Body of pancreas (tissue), 4 donors: ENCODE measurements at regions not wholly inside any gene's neighbourhood (a gene's known extent, or its start where the extent isn't known, plus 50 kb on each side); places are given as distances from the start of the nearest gene placed in this dataset.

ENCODE experiments used
- POLR2A ChIP-seq, 3 donors: fragments of 450-650 bp; IDR thresholded peaks; one replicate each; pipeline ENCODE4 v1.6.1; 2016; ENCODE audit warnings: antibody characterized with exemption in 3 of 3, mild to moderate bottlenecking in 2 of 3
- TF ChIP-seq, protein P1 (sequence below), 7 experiments: fragments of 450-650 bp in 4 of 7; fragments of 200-600 bp in 3 of 7; sonication (generic) in 3 of 7; IDR thresholded peaks; one replicate each; pipeline ENCODE4 v1.5.1; 2016 to 2019; ENCODE audit warnings: antibody characterized with exemption in 7 of 7

- TF ChIP-seq POLR2A (IDR thresholded peaks at IDR 0.05), result no peak
- TF ChIP-seq, protein P1, sequence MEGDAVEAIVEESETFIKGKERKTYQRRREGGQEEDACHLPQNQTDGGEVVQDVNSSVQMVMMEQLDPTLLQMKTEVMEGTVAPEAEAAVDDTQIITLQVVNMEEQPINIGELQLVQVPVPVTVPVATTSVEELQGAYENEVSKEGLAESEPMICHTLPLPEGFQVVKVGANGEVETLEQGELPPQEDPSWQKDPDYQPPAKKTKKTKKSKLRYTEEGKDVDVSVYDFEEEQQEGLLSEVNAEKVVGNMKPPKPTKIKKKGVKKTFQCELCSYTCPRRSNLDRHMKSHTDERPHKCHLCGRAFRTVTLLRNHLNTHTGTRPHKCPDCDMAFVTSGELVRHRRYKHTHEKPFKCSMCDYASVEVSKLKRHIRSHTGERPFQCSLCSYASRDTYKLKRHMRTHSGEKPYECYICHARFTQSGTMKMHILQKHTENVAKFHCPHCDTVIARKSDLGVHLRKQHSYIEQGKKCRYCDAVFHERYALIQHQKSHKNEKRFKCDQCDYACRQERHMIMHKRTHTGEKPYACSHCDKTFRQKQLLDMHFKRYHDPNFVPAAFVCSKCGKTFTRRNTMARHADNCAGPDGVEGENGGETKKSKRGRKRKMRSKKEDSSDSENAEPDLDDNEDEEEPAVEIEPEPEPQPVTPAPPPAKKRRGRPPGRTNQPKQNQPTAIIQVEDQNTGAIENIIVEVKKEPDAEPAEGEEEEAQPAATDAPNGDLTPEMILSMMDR (IDR thresholded peaks at IDR 0.05), result no peak
These were observed 60.4 kb downstream of the CAMK2N1 start for GRCh38 chr1:20425622-20426021.
